ENCODE measurements at regions not wholly inside any gene's neighbourhood (a gene's known extent, or its start where the extent isn't known, plus 50 kb on each side); places are given as distances from the start of the nearest gene placed in this dataset.

- no peak for TF ChIP-seq DZIP1 (CRISPR knock-in tag; IDR thresholded peaks at IDR 0.05)
- TF ChIP-seq IRX3 (CRISPR knock-in tag; IDR thresholded peaks at IDR 0.05; ENCODE audit: borderline replicate concordance, low read depth) = no peak
- TF ChIP-seq CCDC6 (CRISPR knock-in tag; IDR thresholded peaks at IDR 0.05) = no peak
- TF ChIP-seq RORA (CRISPR knock-in tag; IDR thresholded peaks at IDR 0.05) = no peak
- no peak for TF ChIP-seq ESRRA (CRISPR knock-in tag; IDR thresholded peaks at IDR 0.05; ENCODE audit: low read depth)
- TF ChIP-seq MAZ (IDR thresholded peaks at IDR 0.05; ENCODE audit: borderline replicate concordance, low read depth, low read length) = no peak
- TF ChIP-seq MAZ (CRISPR knock-in tag; IDR thresholded peaks at IDR 0.05; ENCODE audit: low read depth) = no peak
- no peak for TF ChIP-seq SMAD3 (CRISPR knock-in tag; IDR thresholded peaks at IDR 0.05)
- TF ChIP-seq NFIC (IDR thresholded peaks at IDR 0.05; ENCODE audit: low read length) = no peak
- no peak for TF ChIP-seq ARNT2 (CRISPR knock-in tag; IDR thresholded peaks at IDR 0.05; ENCODE audit: low read depth)
- no peak for TF ChIP-seq ZNF878 (CRISPR knock-in tag; IDR thresholded peaks at IDR 0.05)
Observed at GRCh38 chr13:44715287-44716230, 139.4 kb upstream of the TSC22D1 start (continued).
